ENCODE measurements at regions not wholly inside any gene's neighbourhood (a gene's known extent, or its start where the extent isn't known, plus 50 kb on each side); places are given as distances from the start of the nearest gene placed in this dataset.

- POLR2A ChIA-PET: no interaction called here
- DNase-seq: no peak
- CTCF ChIA-PET: no interaction called here
- no peak overlapping the region for H3K4me3 Mint-ChIP-seq
- no peak overlapping the region for H3K27ac Mint-ChIP-seq
- intact Hi-C loops (cut with micrococcal nuclease): no loop called here
- H3K36me3 Mint-ChIP-seq: no peaks in the 10 kb centered on the region
- no peaks in the 10 kb centered on the region for H3K4me1 Mint-ChIP-seq (ENCODE audit: low read depth)
- peaks cover 7% of the 10 kb centered on the region for H3K9me3 Mint-ChIP-seq
- no peaks in the 10 kb centered on the region for H3K27me3 Mint-ChIP-seq
Measured at GRCh38 chr13:58729361-58729760, 1097.8 kb downstream of the PCDH17 start.

DNA sequence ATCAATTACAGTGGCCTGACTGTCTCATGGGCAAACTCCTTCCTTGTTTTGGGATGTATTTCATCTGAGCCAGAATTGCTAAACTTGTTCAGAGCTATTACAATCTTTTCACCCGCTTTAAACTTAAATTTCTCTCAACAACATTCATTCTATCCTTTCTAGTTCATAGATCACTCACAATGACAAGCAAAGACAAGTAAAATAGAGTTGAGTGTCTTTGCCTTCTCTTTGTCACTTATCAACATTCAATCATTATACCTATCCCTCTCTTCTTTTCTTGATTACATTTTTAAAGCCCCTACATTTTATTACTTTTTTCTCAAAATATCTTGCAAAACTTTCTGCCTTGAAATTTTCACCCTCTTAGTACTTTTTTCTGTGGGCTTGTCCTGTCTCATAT is 1113.1 kb downstream of the PCDH17 start:
- no peak for DNase-seq
- H3K4me1 Mint-ChIP-seq (ENCODE audit: low read depth): no peaks in the 10 kb centered on the region
- H3K4me3 Mint-ChIP-seq: no peak overlapping the region
- H3K27ac Mint-ChIP-seq: no peak overlapping the region
- POLR2A ChIA-PET: no interaction called here
- no peaks in the 10 kb centered on the region for H3K36me3 Mint-ChIP-seq
- H3K9me3 Mint-ChIP-seq: peaks cover 4% of the 10 kb centered on the region
- CTCF ChIA-PET: no interaction called here
- H3K27me3 Mint-ChIP-seq: no peaks in the 10 kb centered on the region
- intact Hi-C loops (cut with micrococcal nuclease): no loop called here

DNA sequence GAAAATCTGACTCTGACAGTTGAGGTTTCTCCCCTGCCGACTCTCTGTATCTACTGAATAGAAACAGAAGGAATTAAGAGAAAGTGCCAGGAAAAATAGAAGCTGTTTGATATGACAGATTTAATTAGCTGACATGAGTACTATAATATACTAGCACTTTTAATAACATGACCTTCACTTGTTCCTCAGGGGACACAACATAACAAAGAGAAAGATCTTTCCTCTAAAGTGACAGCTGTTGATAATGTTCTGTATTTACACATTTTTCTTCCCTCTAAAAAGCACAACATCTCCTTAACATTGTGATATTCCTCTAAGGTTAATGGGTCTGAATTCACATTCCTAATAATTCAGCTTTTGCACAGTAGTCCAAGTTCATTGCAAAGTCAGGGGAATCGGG is 1136.0 kb downstream of the PCDH17 start:
- H3K4me1 Mint-ChIP-seq (ENCODE audit: low read depth): no peaks in the 10 kb centered on the region
- no peak overlapping the region for H3K4me3 Mint-ChIP-seq
- no peaks in the 10 kb centered on the region for H3K36me3 Mint-ChIP-seq
- H3K27ac Mint-ChIP-seq: no peak overlapping the region
- DNase-seq: no peak
- intact Hi-C loops (cut with micrococcal nuclease): no loop called here
- CTCF ChIA-PET: interaction anchor here (0.6 kb wide), 1 partner anchor 1143 kb away, joined by 4 read pairs; no protein-coding TSS in a partner anchor
- peaks cover 3% of the 10 kb centered on the region for H3K9me3 Mint-ChIP-seq
- POLR2A ChIA-PET: no interaction called here
- H3K27me3 Mint-ChIP-seq: no peaks in the 10 kb centered on the region

DNA sequence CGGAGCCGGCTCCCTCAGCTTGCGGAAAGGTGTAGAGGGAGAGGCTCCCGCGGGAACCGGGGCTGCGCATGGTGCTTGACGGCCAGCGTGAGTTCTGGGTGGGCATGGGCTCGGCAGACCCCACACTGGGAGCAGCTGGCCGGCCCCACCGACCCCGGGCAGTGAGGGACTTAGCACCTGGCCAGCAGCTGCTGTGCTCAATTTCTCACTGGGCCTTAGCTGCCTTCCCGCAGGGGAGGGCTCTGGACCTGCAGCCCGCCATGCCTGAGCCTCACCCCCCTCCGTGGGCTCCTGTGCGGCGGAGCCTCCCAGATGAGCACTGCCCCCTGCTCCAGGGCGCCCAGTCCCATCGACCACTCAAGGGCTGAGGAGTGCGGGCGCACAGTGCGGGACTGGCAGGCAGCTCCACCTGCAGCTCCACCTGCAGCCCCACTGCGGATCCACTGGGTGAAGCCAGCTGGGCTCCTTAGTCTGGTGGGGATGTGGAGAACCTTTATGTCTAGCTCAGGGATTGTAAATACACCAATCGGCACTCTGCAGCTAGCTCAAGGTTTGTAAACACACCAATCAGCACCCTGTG is 1141.8 kb downstream of the PCDH17 start:
- no peak for DNase-seq
- H3K4me1 Mint-ChIP-seq (ENCODE audit: low read depth): no peaks in the 10 kb centered on the region
- H3K36me3 Mint-ChIP-seq: no peaks in the 10 kb centered on the region
- ChIA-PET POLR2A (no interaction called here), CTCF (no interaction called here)
- no peaks in the 10 kb centered on the region for H3K27me3 Mint-ChIP-seq
- H3K9me3 Mint-ChIP-seq: peaks cover 13% of the 10 kb centered on the region
- H3K27ac Mint-ChIP-seq: no peak overlapping the region
- no peak overlapping the region for H3K4me3 Mint-ChIP-seq
- intact Hi-C loops (cut with micrococcal nuclease): no loop called here

- Mint-ChIP-seq H3K27ac (no peak overlapping the region), H3K4me3 (no peak overlapping the region), H3K36me3 (no peaks in the 10 kb centered on the region), H3K4me1 (ENCODE audit: low read depth) (no peaks in the 10 kb centered on the region), H3K9me3 (peaks cover 15% of the 10 kb centered on the region), H3K27me3 (no peaks in the 10 kb centered on the region)
- intact Hi-C loops (cut with micrococcal nuclease): no loop called here
- ChIA-PET POLR2A (no interaction called here), CTCF (no interaction called here)
- no peak for DNase-seq
Measured at GRCh38 chr13:58782736-58783135, 1151.2 kb downstream of the PCDH17 start.

- CTCF ChIA-PET: no interaction called here
- H3K9me3 Mint-ChIP-seq: peaks cover 6% of the 10 kb centered on the region
- H3K27me3 Mint-ChIP-seq: no peaks in the 10 kb centered on the region
- H3K4me1 Mint-ChIP-seq (ENCODE audit: low read depth): no peaks in the 10 kb centered on the region
- no peak overlapping the region for H3K27ac Mint-ChIP-seq
- POLR2A ChIA-PET: no interaction called here
- DNase-seq: no peak
- H3K36me3 Mint-ChIP-seq: no peaks in the 10 kb centered on the region
- intact Hi-C loops (cut with micrococcal nuclease): no loop called here
- no peak overlapping the region for H3K4me3 Mint-ChIP-seq
Measured at GRCh38 chr13:58792854-58793253, 1161.3 kb downstream of the PCDH17 start.

GRCh38 chr13:58795715-58796114 is 1164.2 kb downstream of the PCDH17 start:
- Mint-ChIP-seq H3K4me3 (no peak overlapping the region), H3K4me1 (ENCODE audit: low read depth) (no peaks in the 10 kb centered on the region), H3K9me3 (peaks cover 6% of the 10 kb centered on the region), H3K36me3 (no peaks in the 10 kb centered on the region), H3K27me3 (no peaks in the 10 kb centered on the region), H3K27ac (no peak overlapping the region)
- intact Hi-C loops (cut with micrococcal nuclease): no loop called here
- ChIA-PET CTCF (no interaction called here), POLR2A (no interaction called here)
- DNase-seq: no peak

DNA sequence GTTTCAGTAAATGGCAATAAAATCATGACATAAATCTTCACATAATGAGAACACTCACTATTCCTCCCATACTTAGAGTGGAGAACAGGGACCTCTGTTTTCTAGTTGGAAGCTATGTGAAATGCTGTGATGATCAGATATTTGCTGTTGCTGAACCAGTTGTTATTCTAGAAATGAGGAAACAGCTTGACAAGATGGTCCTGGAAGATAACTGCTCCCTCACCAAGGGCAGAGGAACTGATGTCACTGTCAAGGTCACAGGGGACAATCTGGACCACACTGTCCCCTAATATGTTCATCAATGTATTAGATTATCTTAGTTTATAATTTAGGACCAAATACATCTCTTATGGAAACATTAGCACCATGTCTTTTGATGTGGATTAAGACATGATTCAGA is 1173.3 kb downstream of the PCDH17 start:
- no peaks in the 10 kb centered on the region for H3K27me3 Mint-ChIP-seq
- H3K36me3 Mint-ChIP-seq: no peaks in the 10 kb centered on the region
- CTCF ChIA-PET: no interaction called here
- intact Hi-C loops (cut with micrococcal nuclease): no loop called here
- POLR2A ChIA-PET: no interaction called here
- no peak for DNase-seq
- no peaks in the 10 kb centered on the region for H3K9me3 Mint-ChIP-seq
- H3K27ac Mint-ChIP-seq: no peak overlapping the region
- no peaks in the 10 kb centered on the region for H3K4me1 Mint-ChIP-seq (ENCODE audit: low read depth)
- H3K4me3 Mint-ChIP-seq: no peak overlapping the region

DNA sequence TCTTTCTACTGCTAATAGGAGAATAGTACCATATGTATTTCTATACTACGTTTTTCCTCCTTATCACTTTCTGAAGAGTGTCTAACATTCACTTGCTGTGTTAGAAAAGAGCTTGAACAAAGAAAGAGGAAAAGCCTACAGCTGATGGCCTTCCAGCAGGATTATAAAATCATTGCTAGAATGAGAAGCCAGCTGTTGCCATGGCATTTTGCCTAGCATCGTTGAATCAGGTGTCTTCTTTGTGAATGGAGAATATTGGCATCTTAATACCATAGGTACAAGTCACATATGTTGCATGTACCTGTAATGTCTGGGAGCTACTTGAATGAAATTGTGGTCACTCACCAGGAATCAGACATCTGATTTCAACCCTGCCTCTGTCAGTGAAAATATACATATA is 1174.9 kb downstream of the PCDH17 start:
- POLR2A ChIA-PET: no interaction called here
- Mint-ChIP-seq H3K27ac (no peak overlapping the region), H3K36me3 (no peaks in the 10 kb centered on the region), H3K9me3 (no peaks in the 10 kb centered on the region), H3K27me3 (no peaks in the 10 kb centered on the region), H3K4me3 (no peak overlapping the region), H3K4me1 (ENCODE audit: low read depth) (no peaks in the 10 kb centered on the region)
- no peak for DNase-seq
- CTCF ChIA-PET: no interaction called here
- intact Hi-C loops (cut with micrococcal nuclease): no loop called here

GRCh38 chr13:58823701-58824100 is 1192.2 kb downstream of the PCDH17 start:
- Mint-ChIP-seq H3K4me3 (no peak overlapping the region), H3K4me1 (ENCODE audit: low read depth) (no peaks in the 10 kb centered on the region), H3K27ac (no peak overlapping the region), H3K9me3 (peaks cover 4% of the 10 kb centered on the region), H3K36me3 (no peaks in the 10 kb centered on the region), H3K27me3 (no peaks in the 10 kb centered on the region)
- no peak for DNase-seq
- POLR2A ChIA-PET: no interaction called here
- CTCF ChIA-PET: no interaction called here
- intact Hi-C loops (cut with micrococcal nuclease): no loop called here

DNA sequence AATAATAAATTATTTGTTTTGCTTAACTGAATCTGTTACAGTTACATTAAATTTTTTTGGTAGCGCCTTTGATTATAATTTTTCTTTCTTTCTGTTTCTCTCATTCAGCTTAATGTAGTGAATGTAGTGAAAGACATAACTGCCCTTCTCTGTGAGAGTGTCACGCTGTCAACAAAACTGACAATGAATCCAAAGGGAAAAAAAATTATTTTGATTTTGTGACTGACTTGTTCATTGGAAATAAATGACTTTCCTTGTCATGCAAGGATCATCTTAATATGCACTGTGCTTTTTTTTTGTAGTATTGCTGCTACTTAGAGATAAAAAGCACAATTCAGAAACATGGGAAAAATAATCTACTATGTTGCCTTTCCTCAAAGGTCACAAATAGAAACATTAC is 1196.4 kb downstream of the PCDH17 start:
- intact Hi-C loops (cut with micrococcal nuclease): no loop called here
- CTCF ChIA-PET: no interaction called here

GRCh38 chr13:58830841-58831240 is 1199.3 kb downstream of the PCDH17 start:
- no peaks in the 10 kb centered on the region for H3K27me3 Mint-ChIP-seq
- H3K4me3 Mint-ChIP-seq: no peak overlapping the region
- ChIA-PET POLR2A (no interaction called here), CTCF (no interaction called here)
- no peaks in the 10 kb centered on the region for H3K36me3 Mint-ChIP-seq
- DNase-seq: no peak
- H3K4me1 Mint-ChIP-seq (ENCODE audit: low read depth): no peaks in the 10 kb centered on the region
- intact Hi-C loops (cut with micrococcal nuclease): no loop called here
- peaks cover 6% of the 10 kb centered on the region for H3K9me3 Mint-ChIP-seq
- no peak overlapping the region for H3K27ac Mint-ChIP-seq

More for the DNA sequence above, 1196.4 kb downstream of the PCDH17 start:
- no peak overlapping the region for H3K27ac Mint-ChIP-seq
- H3K36me3 Mint-ChIP-seq: no peaks in the 10 kb centered on the region
- POLR2A ChIA-PET: no interaction called here
- no peaks in the 10 kb centered on the region for H3K27me3 Mint-ChIP-seq
- no peaks in the 10 kb centered on the region for H3K4me1 Mint-ChIP-seq (ENCODE audit: low read depth)
- H3K4me3 Mint-ChIP-seq: no peak overlapping the region
- DNase-seq: no peak
- peaks cover 7% of the 10 kb centered on the region for H3K9me3 Mint-ChIP-seq

- Mint-ChIP-seq H3K9me3 (peaks cover 10% of the 10 kb centered on the region), H3K4me3 (no peak overlapping the region), H3K4me1 (ENCODE audit: low read depth) (no peaks in the 10 kb centered on the region), H3K27ac (no peak overlapping the region), H3K36me3 (no peaks in the 10 kb centered on the region), H3K27me3 (no peaks in the 10 kb centered on the region)
- intact Hi-C loops (cut with micrococcal nuclease): no loop called here
- DNase-seq: no peak
- ChIA-PET POLR2A (no interaction called here), CTCF (no interaction called here)
Measured at GRCh38 chr13:58838615-58839014, 1207.1 kb downstream of the PCDH17 start.

DNA sequence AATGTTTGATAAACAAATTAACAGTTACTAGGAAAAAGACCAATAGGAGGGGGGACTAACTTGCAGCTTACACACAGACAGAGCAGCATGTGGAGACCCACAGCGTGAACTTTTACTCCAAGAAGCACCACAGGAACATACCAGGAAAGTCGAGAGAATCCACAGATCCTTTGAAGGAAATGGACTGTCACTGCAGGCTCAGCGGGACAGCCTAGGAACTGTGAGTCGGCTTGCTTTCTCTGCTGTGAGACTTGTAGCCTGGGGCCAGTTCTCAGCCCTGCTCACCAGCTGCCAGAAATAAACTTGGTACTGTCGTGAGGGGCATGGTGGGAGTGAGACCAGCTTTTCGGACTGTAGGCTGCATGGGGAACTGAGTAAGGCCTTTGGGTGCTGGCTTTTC is 1211.5 kb downstream of the PCDH17 start:
- intact Hi-C loops (cut with micrococcal nuclease): no loop called here
- H3K27me3 Mint-ChIP-seq: no peaks in the 10 kb centered on the region
- CTCF ChIA-PET: no interaction called here
- no peak for DNase-seq
- peaks cover 33% of the 10 kb centered on the region for H3K9me3 Mint-ChIP-seq
- no peak overlapping the region for H3K4me3 Mint-ChIP-seq
- POLR2A ChIA-PET: no interaction called here
- H3K27ac Mint-ChIP-seq: no peak overlapping the region
- H3K4me1 Mint-ChIP-seq (ENCODE audit: low read depth): no peaks in the 10 kb centered on the region
- no peaks in the 10 kb centered on the region for H3K36me3 Mint-ChIP-seq
